Fibroblast of skin of left biceps (primary cell): ENCODE measurements at regions not wholly inside any gene's neighbourhood (a gene's known extent, or its start where the extent isn't known, plus 50 kb on each side); places are given as distances from the start of the nearest gene placed in this dataset.
A peak's percentile ranks its signal among the peaks of the same experiment; 100 is the strongest.

Experiments
- DNase-seq, 2 experiments: peaks; one replicate each; pipeline ENCODE4 v3.0.0-alpha.2; 2013; ENCODE audit warnings: low read depth in 2 of 2

- no peak for DNase-seq
These were observed 222.3 kb upstream of the TMC3 start for GRCh38 chr15:81596159-81596865.

GRCh38 chr15:81595752-81596151 is 221.7 kb upstream of the TMC3 start:
- DNase-seq: no peak

- DNase-seq: no peak
These were observed 215.7 kb upstream of the TMC3 start for GRCh38 chr15:81589671-81590070.

- DNase-seq: no peak
These were observed 201.6 kb upstream of the TMC3 start for GRCh38 chr15:81575436-81576123.

- DNase-seq: no peak
These were observed 199.2 kb upstream of the TMC3 start for GRCh38 chr15:81573098-81573746.

- no peak for DNase-seq
These were observed 198.2 kb upstream of the TMC3 start for GRCh38 chr15:81572190-81572589.

- DNase-seq: peak in 1 of 2 experiments; percentile 17
These were observed 195.5 kb upstream of the TMC3 start for GRCh38 chr15:81569286-81570080.

GRCh38 chr15:81567924-81568323 is 193.9 kb upstream of the TMC3 start:
- no peak for DNase-seq

- no peak for DNase-seq
These were observed 189.0 kb upstream of the TMC3 start for GRCh38 chr15:81562986-81563385.

GRCh38 chr15:81560405-81560804 is 186.4 kb upstream of the TMC3 start:
- no peak for DNase-seq

GRCh38 chr15:81558056-81558455 is 184.0 kb upstream of the TMC3 start:
- DNase-seq: no peak

- DNase-seq: no peak
These were observed 181.3 kb upstream of the TMC3 start for GRCh38 chr15:81555346-81555745.

GRCh38 chr15:81548365-81549130 is 174.5 kb upstream of the TMC3 start:
- DNase-seq: no peak

- no peak for DNase-seq
These were observed 173.6 kb upstream of the TMC3 start for GRCh38 chr15:81547521-81548132.

GRCh38 chr15:81544385-81544784 is 170.4 kb upstream of the TMC3 start:
- no peak for DNase-seq

- no peak for DNase-seq
These were observed 166.9 kb upstream of the TMC3 start for GRCh38 chr15:81540909-81541308.

GRCh38 chr15:81536356-81536755 is 162.3 kb upstream of the TMC3 start:
- DNase-seq: no peak

- no peak for DNase-seq
These were observed 160.1 kb upstream of the TMC3 start for GRCh38 chr15:81534124-81534523.

- DNase-seq: no peak
These were observed 158.0 kb upstream of the TMC3 start for GRCh38 chr15:81532001-81532400.

GRCh38 chr15:81531109-81531592 is 157.1 kb upstream of the TMC3 start:
- DNase-seq: no peak

- DNase-seq: no peak
These were observed 156.3 kb upstream of the TMC3 start for GRCh38 chr15:81530271-81530691.
